NCI-H2227 treated with DMSO at 0.1 percent for 48 hours (cell line): ENCODE measurements at regions not wholly inside any gene's neighbourhood (a gene's known extent, or its start where the extent isn't known, plus 50 kb on each side); places are given as distances from the start of the nearest gene placed in this dataset.
"Not testable (repeated sequence)": the region's sequence is repeated elsewhere in the genome, so short reads cannot be mapped to it uniquely, and the experiment has no call there.

Experiments used
- DNase-seq: peaks from one replicate; lab custom pipeline; 2025; lab: John Stamatoyannopoulos, UW

- no peak for DNase-seq
Measured at GRCh38 chrX:25640276-25640675, 497.9 kb upstream of the MAGEB18 start.

- no peak for DNase-seq
Measured at GRCh38 chrX:25646156-25646555, 492.0 kb upstream of the MAGEB18 start.

- no peak for DNase-seq
Measured at GRCh38 chrX:25648790-25649189, 489.4 kb upstream of the MAGEB18 start.

GRCh38 chrX:25650216-25650820, 487.8 kb upstream of the MAGEB18 start:
- DNase-seq = no peak

- no peak for DNase-seq
Measured at GRCh38 chrX:25659317-25659716, 478.8 kb upstream of the MAGEB18 start.

GRCh38 chrX:25663701-25664100, 474.4 kb upstream of the MAGEB18 start:
- DNase-seq = no peak

GRCh38 chrX:25665431-25665830, 472.7 kb upstream of the MAGEB18 start:
- DNase-seq = no peak

GRCh38 chrX:25667681-25668080, 470.5 kb upstream of the MAGEB18 start:
- no peak for DNase-seq

- no peak for DNase-seq
Measured at GRCh38 chrX:25674776-25675175, 463.4 kb upstream of the MAGEB18 start.

GRCh38 chrX:25701876-25702275, 436.3 kb upstream of the MAGEB18 start:
- no peak for DNase-seq

- DNase-seq = no peak
Measured at GRCh38 chrX:25717122-25717521, 421.0 kb upstream of the MAGEB18 start.

- DNase-seq = no peak
Measured at GRCh38 chrX:25721564-25721963, 416.6 kb upstream of the MAGEB18 start.

GRCh38 chrX:25726539-25726938, 411.6 kb upstream of the MAGEB18 start:
- no peak for DNase-seq

- DNase-seq = no peak
Measured at GRCh38 chrX:25733148-25733547, 405.0 kb upstream of the MAGEB18 start.

GRCh38 chrX:25737540-25737939, 400.6 kb upstream of the MAGEB18 start:
- DNase-seq = no peak

- DNase-seq = no peak
Measured at GRCh38 chrX:25742334-25742733, 395.8 kb upstream of the MAGEB18 start.

GRCh38 chrX:25754399-25754798, 383.7 kb upstream of the MAGEB18 start:
- no peak for DNase-seq

GRCh38 chrX:25755194-25755593, 382.9 kb upstream of the MAGEB18 start:
- DNase-seq = no peak

GRCh38 chrX:25762656-25763055, 375.5 kb upstream of the MAGEB18 start:
- no peak for DNase-seq

- DNase-seq = not testable (repeated sequence)
Measured at GRCh38 chrX:25771853-25772252, 366.3 kb upstream of the MAGEB18 start.

- not testable (repeated sequence) for DNase-seq
Measured at GRCh38 chrX:25797796-25798195, 340.3 kb upstream of the MAGEB18 start.

- DNase-seq = no peak
Measured at GRCh38 chrX:25805744-25806143, 332.4 kb upstream of the MAGEB18 start.

- DNase-seq = no peak
Measured at GRCh38 chrX:25807022-25807421, 331.1 kb upstream of the MAGEB18 start.

GRCh38 chrX:25810202-25810601, 327.9 kb upstream of the MAGEB18 start:
- DNase-seq = no peak

GRCh38 chrX:25819879-25820278, 318.3 kb upstream of the MAGEB18 start:
- no peak for DNase-seq
